GM18520 (cell line): ENCODE measurements at regions not wholly inside any gene's neighbourhood (a gene's known extent, or its start where the extent isn't known, plus 50 kb on each side); places are given as distances from the start of the nearest gene placed in this dataset.
"Not testable (repeated sequence)": the region's sequence is repeated elsewhere in the genome, so short reads cannot be mapped to it uniquely, and the experiment has no call there.

Experiments
- ATAC-seq: cut with Tn5 transposase; IDR thresholded peaks from one replicate; pipeline ENCODE4 v1.9.1; 2021; ENCODE audit not compliant: unreplicated experiment

GRCh38 chr20:22841846-22842245 is 193.3 kb upstream of the SSTR4 start:
- no peak for ATAC-seq

GRCh38 chr20:22842793-22843192 is 192.3 kb upstream of the SSTR4 start:
- ATAC-seq = no peak

GRCh38 chr20:22844959-22845358 is 190.2 kb upstream of the SSTR4 start:
- ATAC-seq = no peak

- no peak for ATAC-seq
Measured at GRCh38 chr20:22846863-22847262, 188.2 kb upstream of the SSTR4 start.

GRCh38 chr20:22848364-22848763 is 186.7 kb upstream of the SSTR4 start:
- no peak for ATAC-seq

GRCh38 chr20:22851679-22852346 is 183.3 kb upstream of the SSTR4 start:
- ATAC-seq = not testable (repeated sequence)

GRCh38 chr20:22861231-22861980 is 173.7 kb upstream of the SSTR4 start:
- no peak for ATAC-seq

GRCh38 chr20:22861990-22862389 is 173.1 kb upstream of the SSTR4 start:
- no peak for ATAC-seq

GRCh38 chr20:22862671-22863230 is 172.4 kb upstream of the SSTR4 start:
- no peak for ATAC-seq

GRCh38 chr20:22863826-22864225 is 171.3 kb upstream of the SSTR4 start:
- ATAC-seq = no peak

- no peak for ATAC-seq
Measured at GRCh38 chr20:22866812-22867341, 168.2 kb upstream of the SSTR4 start.

- no peak for ATAC-seq
Measured at GRCh38 chr20:22878166-22878565, 156.9 kb upstream of the SSTR4 start.

- no peak for ATAC-seq
Measured at GRCh38 chr20:22880277-22880676, 154.8 kb upstream of the SSTR4 start.

- no peak for ATAC-seq
Measured at GRCh38 chr20:22887796-22888195, 147.3 kb upstream of the SSTR4 start.

GRCh38 chr20:22890594-22891300 is 144.4 kb upstream of the SSTR4 start:
- no peak for ATAC-seq

GRCh38 chr20:22901164-22901563 is 133.9 kb upstream of the SSTR4 start:
- ATAC-seq = no peak

GRCh38 chr20:22901921-22902320 is 133.2 kb upstream of the SSTR4 start:
- no peak for ATAC-seq

GRCh38 chr20:22904386-22904785 is 130.7 kb upstream of the SSTR4 start:
- no peak for ATAC-seq

- ATAC-seq = no peak
Measured at GRCh38 chr20:22904905-22905304, 130.2 kb upstream of the SSTR4 start.

- peak; percentile 79 for ATAC-seq
Measured at GRCh38 chr20:22905658-22906057, 129.5 kb upstream of the SSTR4 start.

- no peak for ATAC-seq
Measured at GRCh38 chr20:22908437-22908836, 126.7 kb upstream of the SSTR4 start.
